Heart left ventricle (tissue), 16 donors: ENCODE measurements at regions not wholly inside any gene's neighbourhood (a gene's known extent, or its start where the extent isn't known, plus 50 kb on each side); places are given as distances from the start of the nearest gene placed in this dataset.

Experiments used
- ATAC-seq, 4 donors: fragments of 200-7000 bp; cut with Tn5 transposase; one replicate each; pipeline ENCODE4 v1.9.1; 2020 to 2022; ENCODE audit warnings: moderate library complexity in 4 of 4, mild to moderate bottlenecking in 3 of 4, moderate number of reproducible peaks in 1 of 4
- DNase-seq, 5 donors: peaks; one replicate each; pipeline ENCODE4 v3.0.0-alpha.2; 2020
- H3K27ac ChIP-seq, 12 donors: fragments of 200-600 bp; sonication (generic) in 4 of 12; one replicate each; pipeline versions ENCODE4 v1.5.0 to v1.8.0; 2016 to 2022; ENCODE audit warnings: mild to moderate bottlenecking in 2 of 12
- H3K27me3 ChIP-seq, 9 donors: fragments of 200-600 bp; sonication (generic) in 2 of 9; one replicate each; pipeline versions ENCODE4 v1.5.1 to v1.8.0; 2016 to 2022; ENCODE audit warnings: mild to moderate bottlenecking in 3 of 9
- H3K36me3 ChIP-seq, 9 donors: fragments of 200-600 bp; sonication (generic) in 2 of 9; one replicate each; pipeline versions ENCODE4 v1.5.0 to v1.8.0; 2018 to 2022; ENCODE audit warnings: mild to moderate bottlenecking in 2 of 9
- H3K4me1 ChIP-seq, 12 donors: fragments of 200-600 bp; sonication (generic) in 4 of 12; one replicate each; pipeline versions ENCODE4 v1.5.0 to v1.8.0; 2016 to 2022; ENCODE audit warnings: mild to moderate bottlenecking in 3 of 12
- H3K4me3 ChIP-seq, 12 donors: fragments of 200-600 bp; sonication (generic) in 4 of 12; one replicate each; pipeline versions ENCODE4 v1.5.0 to v1.8.0; 2017 to 2022; ENCODE audit warnings: mild to moderate bottlenecking in 9 of 12, moderate library complexity in 4 of 12
- H3K9me3 ChIP-seq, 12 donors: fragments of 200-600 bp; sonication (generic) in 4 of 12; one replicate each; pipeline versions ENCODE4 v1.5.0 to v1.8.0; 2016 to 2022; ENCODE audit warnings: mild to moderate bottlenecking in 1 of 12
- POLR2A ChIP-seq, 2 donors: fragments of 450-650 bp; IDR thresholded peaks; one replicate each; pipeline ENCODE4 v1.6.1; 2017; ENCODE audit warnings: antibody characterized with exemption in 2 of 2, mild to moderate bottlenecking in 2 of 2, moderate library complexity in 2 of 2
- WGBS, 4 donors: extraction: QIAGEN DNeasy Blood & Tissue Kit in 2 of 4; methylation state at CpG; one replicate each; pipeline versions ENCODE4 v1.1.5 to v1.1.7; 2013 to 2018; 5-methylcytosine and 5-hydroxymethylcytosine counted together
- intact Hi-C, 10 donors: fragments of 100-400 bp; cut with DNase I; formaldehyde crosslinking; loops; one replicate each; pipeline versions ENCODE4 v1.11.1 to v1.14.2; 2022
- TF ChIP-seq, protein P1 (sequence below), 12 donors: fragments of 200-600 bp; sonication (generic) in 4 of 12; IDR thresholded peaks; one replicate each; pipeline versions ENCODE4 v1.5.0 to v1.8.0; 2018 to 2022; ENCODE audit warnings: antibody characterized with exemption in 12 of 12, mild to moderate bottlenecking in 5 of 12
- donor health status: ischemic (EF 13 %, LVEDD 7.1; RV severe dilation, severe dysfunction).
- donor health status: healthy with polysubstance abuse.
- donor health status: DM: no; HTN: yes; CAD: no.
- donor health status: DM: no; HTN: no; CAD: no.
- donor health status: ischemic (EF 25% LVEDD 6.9; RV normal size, moderate dysfunction).
- donor health status: ischemic (EF 25% LVEDD 5.7; RV mildly dilated, moderate dysfunction).
- donor health status: healthy.
- donor health status: DM: yes; HTN: yes; CAD: no.
- donor health status: ischemic (EF 35%, LVEDD 5.7; RV mildly dilated, moderate dysfunction).
- donor health status: nonischemic (EF 11% LVEDD 7.7; RV severe dilation, severe dysfunction).
- donor health status: DM: yes; HTN: yes; CAD: no.
- donor health status: PGD.
- donor health status: ischemic (EF 29% LVEDD 5.4; RV normal size, mild dysfunction).
- donor health status: nonischemic (EF 23%, LVEDD 6.1; RV moderate dilation, normal function).

DNA sequence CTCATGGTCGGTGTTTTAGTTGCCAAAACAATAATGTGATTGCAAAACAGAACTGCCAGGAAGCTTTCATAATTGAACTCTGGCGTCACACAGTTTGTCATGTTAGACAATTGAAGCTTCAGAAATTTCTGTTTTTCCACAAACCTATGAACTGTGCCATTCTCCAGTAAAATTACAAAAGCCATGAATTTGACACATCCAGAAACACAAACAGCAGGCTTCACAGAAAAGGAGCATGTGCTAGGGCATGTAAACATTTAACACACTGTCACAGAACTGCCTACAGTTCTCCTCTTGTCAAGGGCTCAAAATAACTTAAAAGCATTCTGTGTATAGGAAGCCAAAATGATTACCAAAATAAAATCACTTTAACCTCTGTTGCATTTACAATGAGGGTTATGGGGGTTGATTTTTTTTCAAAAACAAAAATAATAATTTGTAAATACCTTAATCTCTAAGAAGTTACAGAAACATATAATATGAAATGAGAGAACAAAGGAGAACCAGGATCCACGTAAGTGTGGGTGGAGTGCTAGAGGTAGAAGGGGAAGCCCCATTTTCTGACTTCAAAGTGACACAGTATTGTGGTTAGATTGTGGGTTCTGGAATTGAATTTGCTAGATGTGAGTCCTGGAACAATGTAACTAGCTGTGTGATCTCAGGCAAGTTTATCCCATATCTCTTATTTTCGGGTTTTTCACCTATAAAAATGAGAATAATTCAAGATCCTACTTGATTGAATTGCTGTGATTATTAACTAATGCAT is 295.0 kb downstream of the CENPC start:
- no peak for DNase-seq
- Histone ChIP-seq H3K27ac (no peak overlapping the region), H3K27me3 (no peaks in the 10 kb centered on the region), H3K4me3 (no peak overlapping the region), H3K36me3 (no peaks in the 10 kb centered on the region), H3K4me1 (no peaks in the 10 kb centered on the region), H3K9me3 (peaks cover 0 to 4% (median 0%) of the 10 kb centered on the region in 12 donors)
- intact Hi-C loops = no loop called here
- TF ChIP-seq, protein P1, sequence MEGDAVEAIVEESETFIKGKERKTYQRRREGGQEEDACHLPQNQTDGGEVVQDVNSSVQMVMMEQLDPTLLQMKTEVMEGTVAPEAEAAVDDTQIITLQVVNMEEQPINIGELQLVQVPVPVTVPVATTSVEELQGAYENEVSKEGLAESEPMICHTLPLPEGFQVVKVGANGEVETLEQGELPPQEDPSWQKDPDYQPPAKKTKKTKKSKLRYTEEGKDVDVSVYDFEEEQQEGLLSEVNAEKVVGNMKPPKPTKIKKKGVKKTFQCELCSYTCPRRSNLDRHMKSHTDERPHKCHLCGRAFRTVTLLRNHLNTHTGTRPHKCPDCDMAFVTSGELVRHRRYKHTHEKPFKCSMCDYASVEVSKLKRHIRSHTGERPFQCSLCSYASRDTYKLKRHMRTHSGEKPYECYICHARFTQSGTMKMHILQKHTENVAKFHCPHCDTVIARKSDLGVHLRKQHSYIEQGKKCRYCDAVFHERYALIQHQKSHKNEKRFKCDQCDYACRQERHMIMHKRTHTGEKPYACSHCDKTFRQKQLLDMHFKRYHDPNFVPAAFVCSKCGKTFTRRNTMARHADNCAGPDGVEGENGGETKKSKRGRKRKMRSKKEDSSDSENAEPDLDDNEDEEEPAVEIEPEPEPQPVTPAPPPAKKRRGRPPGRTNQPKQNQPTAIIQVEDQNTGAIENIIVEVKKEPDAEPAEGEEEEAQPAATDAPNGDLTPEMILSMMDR (IDR thresholded peaks at IDR 0.05) = no peak
- WGBS, 4 donors = 52 to 66% (median 59%) methylated on average over 4 of the region's 4 CpGs
- ATAC-seq = no peak

DNA sequence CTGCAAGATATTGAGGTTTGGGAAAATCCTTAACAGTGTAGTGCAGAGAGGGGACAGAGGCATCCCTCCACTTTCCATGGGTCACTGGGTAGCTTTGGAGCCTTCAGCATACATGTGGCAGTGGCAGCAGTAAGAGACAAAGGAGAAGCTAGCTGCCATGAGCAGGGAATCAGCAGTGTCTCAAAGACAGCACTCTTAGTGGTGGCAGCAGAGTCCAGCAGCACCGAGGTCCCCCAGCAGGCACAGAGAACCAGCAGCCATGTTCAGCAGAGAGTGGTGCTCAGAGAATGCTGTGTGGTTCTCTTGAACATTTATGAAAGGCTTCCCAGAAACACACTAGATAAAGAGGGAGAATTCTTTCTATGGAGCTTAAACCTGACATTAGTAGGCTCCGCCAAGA is 308.5 kb downstream of the CENPC start:
- Histone ChIP-seq H3K36me3 (no peaks in the 10 kb centered on the region), H3K4me3 (no peak overlapping the region), H3K9me3 (no peaks in the 10 kb centered on the region), H3K27ac (no peak overlapping the region), H3K4me1 (no peaks in the 10 kb centered on the region), H3K27me3 (no peaks in the 10 kb centered on the region)
- no peak for ATAC-seq
- DNase-seq = no peak
- intact Hi-C loops = no loop called here
- TF ChIP-seq POLR2A (IDR thresholded peaks at IDR 0.05) = no peak
- TF ChIP-seq, protein P1 (IDR thresholded peaks at IDR 0.05) = no peak
- 72 to 90% (median 85%) methylated on average over 2 of the region's 2 CpGs for WGBS, 4 donors

DNA sequence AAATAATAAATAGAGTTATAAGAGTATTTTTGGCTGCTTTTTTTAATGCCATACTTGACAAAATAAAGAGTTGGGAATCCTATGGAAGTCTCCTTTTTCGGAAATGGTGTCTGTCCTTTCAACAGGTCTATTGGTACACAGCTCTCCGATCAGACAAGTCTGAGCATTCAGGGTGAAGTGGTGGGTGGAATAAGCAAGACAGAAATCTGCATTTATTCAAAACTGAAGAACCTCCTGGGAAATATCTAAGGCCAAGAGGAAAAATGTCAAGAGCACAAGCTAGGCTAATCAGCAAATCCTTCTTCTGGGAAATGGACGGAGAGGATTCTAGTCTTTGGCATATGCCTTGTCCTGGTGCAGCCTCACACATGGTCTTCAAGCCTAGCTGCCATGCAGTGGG is 309.0 kb downstream of the CENPC start:
- Histone ChIP-seq H3K9me3 (no peaks in the 10 kb centered on the region), H3K4me3 (no peak overlapping the region), H3K27me3 (no peaks in the 10 kb centered on the region), H3K36me3 (no peaks in the 10 kb centered on the region), H3K4me1 (no peaks in the 10 kb centered on the region), H3K27ac (no peak overlapping the region)
- DNase-seq = no peak
- 73 to 82% (median 76%) methylated on average over 3 of the region's 3 CpGs for WGBS, 4 donors
- intact Hi-C loops = no loop called here
- TF ChIP-seq POLR2A (IDR thresholded peaks at IDR 0.05) = no peak
- TF ChIP-seq, protein P1 (IDR thresholded peaks at IDR 0.05) = no peak
- no peak for ATAC-seq

DNA sequence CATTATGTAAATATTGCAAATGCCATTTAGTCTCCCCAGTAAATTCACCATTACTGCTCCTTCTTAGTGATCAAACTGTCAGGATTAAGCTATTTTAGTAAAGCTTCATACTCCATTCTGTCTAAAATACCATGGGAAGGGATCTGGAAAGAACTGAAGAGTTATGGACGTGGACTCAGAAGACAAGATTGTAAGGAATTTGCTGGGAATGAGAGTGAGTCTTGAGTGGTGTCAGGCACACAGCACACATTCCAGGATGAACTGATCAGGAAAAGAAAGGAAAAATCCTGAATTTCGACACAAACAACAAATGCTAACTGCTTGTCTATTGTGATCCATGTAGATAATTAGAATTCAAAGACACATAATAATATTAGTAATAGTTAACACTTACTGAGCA is 311.0 kb downstream of the CENPC start:
- WGBS, 4 donors = 31 to 39% (median 35%) methylated on average over 2 of the region's 2 CpGs

More for the DNA sequence above, 311.0 kb downstream of the CENPC start:
- Histone ChIP-seq H3K36me3 (no peaks in the 10 kb centered on the region), H3K27ac (no peak overlapping the region), H3K27me3 (no peaks in the 10 kb centered on the region), H3K4me3 (no peak overlapping the region), H3K4me1 (no peaks in the 10 kb centered on the region), H3K9me3 (no peaks in the 10 kb centered on the region)
- DNase-seq (no peak), ATAC-seq (no peak)
- no peak for TF ChIP-seq POLR2A (IDR thresholded peaks at IDR 0.05)
- TF ChIP-seq, protein P1 (IDR thresholded peaks at IDR 0.05) = no peak
- intact Hi-C loops = no loop called here
